Upper lobe of left lung (tissue), 4 donors: ENCODE measurements at regions not wholly inside any gene's neighbourhood (a gene's known extent, or its start where the extent isn't known, plus 50 kb on each side); places are given as distances from the start of the nearest gene placed in this dataset.

ENCODE experiments used
- POLR2A ChIP-seq, 4 donors: fragments of 450-650 bp; IDR thresholded peaks; one replicate each; pipeline ENCODE4 v1.5.1; 2016 to 2017; ENCODE audit warnings: antibody characterized with exemption in 4 of 4, mild to moderate bottlenecking in 2 of 4
- POLR2AphosphoS5 ChIP-seq, 2 donors: sonication (generic); formaldehyde crosslinking; IDR thresholded peaks; one replicate each; pipeline ENCODE4 v1.5.1; 2017; ENCODE audit warnings: antibody characterized with exemption in 2 of 2
- TF ChIP-seq, protein P1 (sequence below), 6 experiments: fragments of 450-650 bp in 4 of 6; fragments of 200-600 bp in 2 of 6; sonication (generic) in 2 of 6; IDR thresholded peaks; one replicate each; pipeline ENCODE4 v1.5.1; 2016 to 2019; ENCODE audit warnings: antibody characterized with exemption in 6 of 6

DNA sequence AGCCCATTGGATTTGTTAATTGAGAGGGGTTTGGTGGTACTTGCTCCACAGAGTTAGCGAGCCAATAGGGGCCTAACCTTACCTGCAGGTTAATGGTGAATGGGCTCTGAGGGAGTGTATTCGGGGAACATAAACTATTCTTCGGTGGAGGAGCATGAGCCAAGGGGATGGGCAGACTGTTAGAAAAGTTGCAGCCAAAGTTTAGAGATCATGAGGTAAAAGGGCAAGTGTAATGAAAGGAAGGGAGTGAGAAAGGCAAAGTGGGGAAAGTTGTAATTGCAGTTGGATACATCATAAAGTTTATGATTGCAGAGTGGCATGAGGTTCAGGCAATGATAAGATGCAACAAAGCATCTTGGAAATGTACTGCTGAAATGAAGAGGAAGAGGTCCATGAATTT, 142.1 kb upstream of the TBX18 start:
- no peak for TF ChIP-seq POLR2A (IDR thresholded peaks at IDR 0.05)
- TF ChIP-seq, protein P1, sequence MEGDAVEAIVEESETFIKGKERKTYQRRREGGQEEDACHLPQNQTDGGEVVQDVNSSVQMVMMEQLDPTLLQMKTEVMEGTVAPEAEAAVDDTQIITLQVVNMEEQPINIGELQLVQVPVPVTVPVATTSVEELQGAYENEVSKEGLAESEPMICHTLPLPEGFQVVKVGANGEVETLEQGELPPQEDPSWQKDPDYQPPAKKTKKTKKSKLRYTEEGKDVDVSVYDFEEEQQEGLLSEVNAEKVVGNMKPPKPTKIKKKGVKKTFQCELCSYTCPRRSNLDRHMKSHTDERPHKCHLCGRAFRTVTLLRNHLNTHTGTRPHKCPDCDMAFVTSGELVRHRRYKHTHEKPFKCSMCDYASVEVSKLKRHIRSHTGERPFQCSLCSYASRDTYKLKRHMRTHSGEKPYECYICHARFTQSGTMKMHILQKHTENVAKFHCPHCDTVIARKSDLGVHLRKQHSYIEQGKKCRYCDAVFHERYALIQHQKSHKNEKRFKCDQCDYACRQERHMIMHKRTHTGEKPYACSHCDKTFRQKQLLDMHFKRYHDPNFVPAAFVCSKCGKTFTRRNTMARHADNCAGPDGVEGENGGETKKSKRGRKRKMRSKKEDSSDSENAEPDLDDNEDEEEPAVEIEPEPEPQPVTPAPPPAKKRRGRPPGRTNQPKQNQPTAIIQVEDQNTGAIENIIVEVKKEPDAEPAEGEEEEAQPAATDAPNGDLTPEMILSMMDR (IDR thresholded peaks at IDR 0.05): no peak
- TF ChIP-seq POLR2AphosphoS5 (IDR thresholded peaks at IDR 0.05): no peak
